ENCODE measurements at regions not wholly inside any gene's neighbourhood (a gene's known extent, or its start where the extent isn't known, plus 50 kb on each side); places are given as distances from the start of the nearest gene placed in this dataset.

- Histone ChIP-seq H3K9me3 (ENCODE audit: control insufficient read depth, insufficient read depth, low read depth, low read length) (no peaks in the 10 kb centered on the region), H3K27ac (ENCODE audit: low read length) (no peak overlapping the region), H3K36me3 (ENCODE audit: control insufficient read depth, insufficient read depth, low read length) (no peaks in the 10 kb centered on the region), H3K27me3 (ENCODE audit: control insufficient read depth, insufficient read depth, low read length) (no peaks in the 10 kb centered on the region), H3K4me3 (ENCODE audit: low read depth in 2 of 2, low read length in 2 of 2) (no peak overlapping the region), H3K4me1 (ENCODE audit: control insufficient read depth, insufficient read depth, low read length) (no peaks in the 10 kb centered on the region)
- TF ChIP-seq CTCF (IDR thresholded peaks at IDR 0.05): no peak
- no peak for TF ChIP-seq SIN3A (IDR thresholded peaks at IDR 0.05; ENCODE audit: borderline replicate concordance, insufficient read depth, low read depth, low read length)
- no peak for TF ChIP-seq REST (IDR thresholded peaks at IDR 0.05; ENCODE audit: insufficient read depth in 1 of 2, low read depth in 2 of 2, low read length in 1 of 2)
- TF ChIP-seq TCF7L2 (IDR thresholded peaks at IDR 0.05; ENCODE audit: low read depth, low read length): no peak
- TF ChIP-seq POLR2AphosphoS5 (IDR thresholded peaks at IDR 0.05; ENCODE audit: low read depth, low read length): no peak
- DNase-seq (ENCODE audit: low read depth, low spot score): no peak
- no peak for ATAC-seq
- intact Hi-C loops (cut with micrococcal nuclease; ENCODE audit: unreplicated experiment) (no loop called here), in situ Hi-C loops (cut with HindIII; ENCODE audit: low pct_unique_long_range_greater_than_20kb, low sequenced_read_pairs) (no loop called here)
- BruUV-seq (replicated peaks): no TSS peak
- CTCF ChIA-PET: no interaction called here
- POLR2A ChIA-PET: no interaction called here
Measured at GRCh38 chr16:79816081-79816497, 215.6 kb upstream of the MAF start.

GRCh38 chr16:79815049-79815448 is 214.5 kb upstream of the MAF start:
- H3K4me1 ChIP-seq (ENCODE audit: control insufficient read depth, insufficient read depth, low read length): no peaks in the 10 kb centered on the region
- TF ChIP-seq TCF7L2 (IDR thresholded peaks at IDR 0.05; ENCODE audit: low read depth, low read length) (no peak), POLR2AphosphoS5 (IDR thresholded peaks at IDR 0.05; ENCODE audit: low read depth, low read length) (no peak), REST (IDR thresholded peaks at IDR 0.05; ENCODE audit: insufficient read depth in 1 of 2, low read depth in 2 of 2, low read length in 1 of 2) (no peak), SIN3A (IDR thresholded peaks at IDR 0.05; ENCODE audit: borderline replicate concordance, insufficient read depth, low read depth, low read length) (no peak), CTCF (IDR thresholded peaks at IDR 0.05) (no peak)
- H3K27me3 ChIP-seq (ENCODE audit: control insufficient read depth, insufficient read depth, low read length): no peaks in the 10 kb centered on the region
- H3K27ac ChIP-seq (ENCODE audit: low read length): no peak overlapping the region
- H3K4me3 ChIP-seq (ENCODE audit: low read depth in 2 of 2, low read length in 2 of 2): no peak overlapping the region
- in situ Hi-C loops (cut with HindIII; ENCODE audit: low pct_unique_long_range_greater_than_20kb, low sequenced_read_pairs) (no loop called here), intact Hi-C loops (cut with micrococcal nuclease; ENCODE audit: unreplicated experiment) (no loop called here)
- ATAC-seq (no peak), DNase-seq (ENCODE audit: low read depth, low spot score) (no peak)
- POLR2A ChIA-PET: no interaction called here
- CTCF ChIA-PET: no interaction called here
- no TSS peak for BruUV-seq (replicated peaks)
- no peaks in the 10 kb centered on the region for H3K9me3 ChIP-seq (ENCODE audit: control insufficient read depth, insufficient read depth, low read depth, low read length)
- H3K36me3 ChIP-seq (ENCODE audit: control insufficient read depth, insufficient read depth, low read length): no peaks in the 10 kb centered on the region
